ENCODE measurements at regions not wholly inside any gene's neighbourhood (a gene's known extent, or its start where the extent isn't known, plus 50 kb on each side); places are given as distances from the start of the nearest gene placed in this dataset.

DNA sequence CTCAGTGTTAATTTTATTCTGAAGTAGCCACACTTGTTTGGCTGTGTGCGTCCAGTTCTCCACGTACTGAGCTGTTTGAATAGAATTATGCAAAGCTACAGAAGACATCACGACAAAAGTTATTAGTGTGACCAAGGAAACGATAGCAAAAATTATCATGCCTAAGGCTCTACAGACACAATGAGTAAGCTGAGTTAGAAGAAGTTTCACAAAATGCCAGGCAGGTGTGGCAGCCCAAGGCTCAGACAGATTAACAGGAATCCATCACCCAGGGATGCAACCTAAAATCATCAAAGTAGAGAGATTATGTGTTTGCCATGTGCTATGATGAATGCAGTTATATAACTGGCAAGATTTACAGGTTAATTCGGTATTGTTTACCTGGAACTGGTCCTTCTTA is 73.1 kb upstream of the INCENP start (continued):
- TF ChIP-seq, protein P1, sequence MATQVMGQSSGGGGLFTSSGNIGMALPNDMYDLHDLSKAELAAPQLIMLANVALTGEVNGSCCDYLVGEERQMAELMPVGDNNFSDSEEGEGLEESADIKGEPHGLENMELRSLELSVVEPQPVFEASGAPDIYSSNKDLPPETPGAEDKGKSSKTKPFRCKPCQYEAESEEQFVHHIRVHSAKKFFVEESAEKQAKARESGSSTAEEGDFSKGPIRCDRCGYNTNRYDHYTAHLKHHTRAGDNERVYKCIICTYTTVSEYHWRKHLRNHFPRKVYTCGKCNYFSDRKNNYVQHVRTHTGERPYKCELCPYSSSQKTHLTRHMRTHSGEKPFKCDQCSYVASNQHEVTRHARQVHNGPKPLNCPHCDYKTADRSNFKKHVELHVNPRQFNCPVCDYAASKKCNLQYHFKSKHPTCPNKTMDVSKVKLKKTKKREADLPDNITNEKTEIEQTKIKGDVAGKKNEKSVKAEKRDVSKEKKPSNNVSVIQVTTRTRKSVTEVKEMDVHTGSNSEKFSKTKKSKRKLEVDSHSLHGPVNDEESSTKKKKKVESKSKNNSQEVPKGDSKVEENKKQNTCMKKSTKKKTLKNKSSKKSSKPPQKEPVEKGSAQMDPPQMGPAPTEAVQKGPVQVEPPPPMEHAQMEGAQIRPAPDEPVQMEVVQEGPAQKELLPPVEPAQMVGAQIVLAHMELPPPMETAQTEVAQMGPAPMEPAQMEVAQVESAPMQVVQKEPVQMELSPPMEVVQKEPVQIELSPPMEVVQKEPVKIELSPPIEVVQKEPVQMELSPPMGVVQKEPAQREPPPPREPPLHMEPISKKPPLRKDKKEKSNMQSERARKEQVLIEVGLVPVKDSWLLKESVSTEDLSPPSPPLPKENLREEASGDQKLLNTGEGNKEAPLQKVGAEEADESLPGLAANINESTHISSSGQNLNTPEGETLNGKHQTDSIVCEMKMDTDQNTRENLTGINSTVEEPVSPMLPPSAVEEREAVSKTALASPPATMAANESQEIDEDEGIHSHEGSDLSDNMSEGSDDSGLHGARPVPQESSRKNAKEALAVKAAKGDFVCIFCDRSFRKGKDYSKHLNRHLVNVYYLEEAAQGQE (IDR thresholded peaks at IDR 0.05), result no peak
- TF ChIP-seq, protein P2, sequence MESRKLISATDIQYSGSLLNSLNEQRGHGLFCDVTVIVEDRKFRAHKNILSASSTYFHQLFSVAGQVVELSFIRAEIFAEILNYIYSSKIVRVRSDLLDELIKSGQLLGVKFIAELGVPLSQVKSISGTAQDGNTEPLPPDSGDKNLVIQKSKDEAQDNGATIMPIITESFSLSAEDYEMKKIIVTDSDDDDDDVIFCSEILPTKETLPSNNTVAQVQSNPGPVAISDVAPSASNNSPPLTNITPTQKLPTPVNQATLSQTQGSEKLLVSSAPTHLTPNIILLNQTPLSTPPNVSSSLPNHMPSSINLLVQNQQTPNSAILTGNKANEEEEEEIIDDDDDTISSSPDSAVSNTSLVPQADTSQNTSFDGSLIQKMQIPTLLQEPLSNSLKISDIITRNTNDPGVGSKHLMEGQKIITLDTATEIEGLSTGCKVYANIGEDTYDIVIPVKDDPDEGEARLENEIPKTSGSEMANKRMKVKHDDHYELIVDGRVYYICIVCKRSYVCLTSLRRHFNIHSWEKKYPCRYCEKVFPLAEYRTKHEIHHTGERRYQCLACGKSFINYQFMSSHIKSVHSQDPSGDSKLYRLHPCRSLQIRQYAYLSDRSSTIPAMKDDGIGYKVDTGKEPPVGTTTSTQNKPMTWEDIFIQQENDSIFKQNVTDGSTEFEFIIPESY (IDR thresholded peaks at IDR 0.05), result no peak
- TF ChIP-seq FOXA1 (IDR thresholded peaks at IDR 0.05), result no peak
- no peak for TF ChIP-seq NR2F2 (IDR thresholded peaks at IDR 0.05)

GRCh38 chr11:62048100-62048499 is 75.7 kb upstream of the INCENP start:
- no peaks in the 10 kb centered on the region for H3K9me3 ChIP-seq (ENCODE audit: control insufficient read depth in 4 of 4, low read length in 3 of 4)
- no peak overlapping the region for H3K9ac ChIP-seq (ENCODE audit: low read depth in 1 of 2, low read length in 2 of 2)
- no peaks in the 10 kb centered on the region for H3K27me3 ChIP-seq (ENCODE audit: control insufficient read depth in 4 of 4, insufficient read depth in 4 of 4, low read length in 3 of 4)
- H3K4me1 ChIP-seq (ENCODE audit: control insufficient read depth in 4 of 4, insufficient read depth in 4 of 4, low read length in 3 of 4), result no peaks in the 10 kb centered on the region
- DNase-seq (ENCODE audit: low spot score), result no peak
- no peak overlapping the region for H3K4me3 ChIP-seq (ENCODE audit: low read depth in 1 of 3, low read length in 3 of 3)
- no peak overlapping the region for H3K27ac ChIP-seq (ENCODE audit: low read depth in 1 of 2, low read length in 2 of 2)
- H3K36me3 ChIP-seq (ENCODE audit: control insufficient read depth in 4 of 4, insufficient read depth in 3 of 4, low read depth in 1 of 4, low read length in 3 of 4), result no peaks in the 10 kb centered on the region
- 84% methylated on average over 1 of the region's 1 CpG for WGBS
- TF ChIP-seq, protein P1 (IDR thresholded peaks at IDR 0.05), result no peak
- no peak for TF ChIP-seq RXRA (IDR thresholded peaks at IDR 0.05)
- TF ChIP-seq JUND (IDR thresholded peaks at IDR 0.05), result no peak
- TF ChIP-seq HNF4G (IDR thresholded peaks at IDR 0.05), result no peak
- no peak for TF ChIP-seq FOXA2 (IDR thresholded peaks at IDR 0.05)
- no peak for TF ChIP-seq MAX (IDR thresholded peaks at IDR 0.05)
- TF ChIP-seq HNF4A (conservative IDR thresholded peaks at IDR 0.05), result no peak
- no peak for TF ChIP-seq CTCF (IDR thresholded peaks at IDR 0.05; ENCODE audit: low read depth, low read length, missing input control)
- TF ChIP-seq SP1 (IDR thresholded peaks at IDR 0.05), result no peak
- TF ChIP-seq EGR1 (IDR thresholded peaks at IDR 0.05; ENCODE audit: low read depth in 2 of 2), result no peak
- TF ChIP-seq, protein P3, sequence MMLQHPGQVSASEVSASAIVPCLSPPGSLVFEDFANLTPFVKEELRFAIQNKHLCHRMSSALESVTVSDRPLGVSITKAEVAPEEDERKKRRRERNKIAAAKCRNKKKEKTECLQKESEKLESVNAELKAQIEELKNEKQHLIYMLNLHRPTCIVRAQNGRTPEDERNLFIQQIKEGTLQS (IDR thresholded peaks at IDR 0.05), result no peak
- no peak for TF ChIP-seq NR2F2 (IDR thresholded peaks at IDR 0.05)
- no peak for TF ChIP-seq GABPA (IDR thresholded peaks at IDR 0.05 in 1 of 2, conservative IDR thresholded peaks at IDR 0.05 in 1 of 2)
- TF ChIP-seq YY1 (IDR thresholded peaks at IDR 0.05), result no peak
- TF ChIP-seq FOXA1 (IDR thresholded peaks at IDR 0.05), result no peak
- TF ChIP-seq, protein P2 (IDR thresholded peaks at IDR 0.05), result no peak
- TF ChIP-seq RAD21 (IDR thresholded peaks at IDR 0.05), result no peak
- TF ChIP-seq TAF1 (conservative IDR thresholded peaks at IDR 0.05), result no peak

Measured in liver (tissue), 8 donors.